ENCODE measurements at regions not wholly inside any gene's neighbourhood (a gene's known extent, or its start where the extent isn't known, plus 50 kb on each side); places are given as distances from the start of the nearest gene placed in this dataset.

DNA sequence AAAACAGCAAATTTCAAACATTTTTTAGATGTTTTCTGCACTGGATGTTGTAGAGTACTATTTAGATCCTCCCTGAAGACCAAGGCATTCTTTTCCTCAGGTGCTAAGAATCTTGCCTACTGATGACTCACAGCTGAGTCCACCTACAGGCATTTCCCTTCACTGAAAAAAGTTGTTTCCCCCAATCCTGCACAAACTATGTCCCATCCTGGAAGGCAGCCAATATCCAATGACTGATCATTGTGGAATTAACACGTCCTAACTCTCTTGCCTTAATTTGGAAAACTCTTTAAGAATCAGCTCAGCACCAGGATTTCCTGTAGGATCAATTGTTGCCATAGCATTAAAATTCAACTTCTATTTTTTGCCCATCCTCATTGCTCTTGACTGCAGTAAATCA is 268.4 kb upstream of the IRAK1BP1 start:
- TF ChIP-seq EZH2 (IDR thresholded peaks at IDR 0.05; ENCODE audit: low read length, missing control alignments) = no peak
- TF ChIP-seq, protein P1, sequence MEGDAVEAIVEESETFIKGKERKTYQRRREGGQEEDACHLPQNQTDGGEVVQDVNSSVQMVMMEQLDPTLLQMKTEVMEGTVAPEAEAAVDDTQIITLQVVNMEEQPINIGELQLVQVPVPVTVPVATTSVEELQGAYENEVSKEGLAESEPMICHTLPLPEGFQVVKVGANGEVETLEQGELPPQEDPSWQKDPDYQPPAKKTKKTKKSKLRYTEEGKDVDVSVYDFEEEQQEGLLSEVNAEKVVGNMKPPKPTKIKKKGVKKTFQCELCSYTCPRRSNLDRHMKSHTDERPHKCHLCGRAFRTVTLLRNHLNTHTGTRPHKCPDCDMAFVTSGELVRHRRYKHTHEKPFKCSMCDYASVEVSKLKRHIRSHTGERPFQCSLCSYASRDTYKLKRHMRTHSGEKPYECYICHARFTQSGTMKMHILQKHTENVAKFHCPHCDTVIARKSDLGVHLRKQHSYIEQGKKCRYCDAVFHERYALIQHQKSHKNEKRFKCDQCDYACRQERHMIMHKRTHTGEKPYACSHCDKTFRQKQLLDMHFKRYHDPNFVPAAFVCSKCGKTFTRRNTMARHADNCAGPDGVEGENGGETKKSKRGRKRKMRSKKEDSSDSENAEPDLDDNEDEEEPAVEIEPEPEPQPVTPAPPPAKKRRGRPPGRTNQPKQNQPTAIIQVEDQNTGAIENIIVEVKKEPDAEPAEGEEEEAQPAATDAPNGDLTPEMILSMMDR (conservative IDR thresholded peaks at IDR 0.05 in 1 of 2, IDR thresholded peaks at IDR 0.05 in 1 of 2; ENCODE audit: low read depth in 1 of 2, low read length in 2 of 2) = no peak
- no peaks in the 10 kb centered on the region for H3K27me3 ChIP-seq (ENCODE audit: control insufficient read depth, insufficient read depth, low read length)
- no peak overlapping the region for H3K4me2 ChIP-seq (ENCODE audit: extremely low read depth, insufficient read depth, low read length)
- H3K9me3 ChIP-seq (ENCODE audit: control insufficient read depth, insufficient read depth, low read depth, low read length) = no peaks in the 10 kb centered on the region
- no peaks in the 10 kb centered on the region for H4K20me1 ChIP-seq (ENCODE audit: control insufficient read depth, extremely low read depth, insufficient read depth, low read length)
- no peaks in the 10 kb centered on the region for H3K36me3 ChIP-seq (ENCODE audit: control insufficient read depth, insufficient read depth, low read length)
- H3K4me3 ChIP-seq (replicated peaks in 1 of 4; ENCODE audit: control extremely low read depth in 1 of 4, insufficient read depth in 1 of 4, low read depth in 3 of 4, low read length in 4 of 4) = no peak overlapping the region
- H3K4me1 ChIP-seq (ENCODE audit: control insufficient read depth, extremely low read depth, insufficient read depth, low read length) = peaks cover 11% of the 10 kb centered on the region
- no peaks in the 10 kb centered on the region for H3K79me2 ChIP-seq (ENCODE audit: control insufficient read depth, insufficient read depth, low read length)
- H3K9ac ChIP-seq (ENCODE audit: insufficient read depth, low read length) = no peak overlapping the region
- peak; percentile 32 to 99 for DNase-seq (ENCODE audit: low read depth in 2 of 2)
- peak overlapping the region; percentile 37 for H3K27ac ChIP-seq (ENCODE audit: insufficient read depth, low read length)
- no peak overlapping the region for H2AFZ ChIP-seq (ENCODE audit: low read length)

DNA sequence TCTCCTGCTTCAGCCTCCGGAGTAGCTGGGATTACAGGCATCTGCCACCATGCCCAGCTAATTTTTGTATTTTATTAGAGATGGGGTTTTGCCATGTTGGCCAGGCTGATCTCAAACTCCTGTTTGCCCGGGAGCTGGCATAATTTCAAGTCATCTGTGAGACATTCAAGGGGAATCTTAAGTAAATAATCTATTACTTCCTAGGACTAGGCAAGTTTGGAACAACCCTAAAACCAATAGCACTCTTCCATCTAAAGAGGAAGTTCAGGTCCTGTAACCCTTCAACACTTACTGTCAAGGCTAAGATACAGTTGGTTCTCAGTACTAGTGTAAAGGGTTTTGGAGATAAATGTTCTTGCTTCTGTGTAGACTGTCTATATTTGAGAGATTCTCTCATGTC is 267.8 kb upstream of the IRAK1BP1 start:
- Histone ChIP-seq H2AFZ (ENCODE audit: low read length) (no peak overlapping the region), H4K20me1 (ENCODE audit: control insufficient read depth, extremely low read depth, insufficient read depth, low read length) (no peaks in the 10 kb centered on the region), H3K79me2 (ENCODE audit: control insufficient read depth, insufficient read depth, low read length) (no peaks in the 10 kb centered on the region), H3K27ac (ENCODE audit: insufficient read depth, low read length) (peak overlapping the region; percentile 37), H3K4me3 (replicated peaks in 1 of 4; ENCODE audit: control extremely low read depth in 1 of 4, insufficient read depth in 1 of 4, low read depth in 3 of 4, low read length in 4 of 4) (no peak overlapping the region), H3K4me1 (ENCODE audit: control insufficient read depth, extremely low read depth, insufficient read depth, low read length) (peaks cover 11% of the 10 kb centered on the region), H3K9me3 (ENCODE audit: control insufficient read depth, insufficient read depth, low read depth, low read length) (no peaks in the 10 kb centered on the region), H3K4me2 (ENCODE audit: extremely low read depth, insufficient read depth, low read length) (no peak overlapping the region), H3K36me3 (ENCODE audit: control insufficient read depth, insufficient read depth, low read length) (no peaks in the 10 kb centered on the region), H3K9ac (ENCODE audit: insufficient read depth, low read length) (no peak overlapping the region), H3K27me3 (ENCODE audit: control insufficient read depth, insufficient read depth, low read length) (no peaks in the 10 kb centered on the region)
- peak in 1 of 2 donors; percentile 35 for DNase-seq (ENCODE audit: low read depth in 2 of 2)
- TF ChIP-seq, protein P1 (conservative IDR thresholded peaks at IDR 0.05 in 1 of 2, IDR thresholded peaks at IDR 0.05 in 1 of 2; ENCODE audit: low read depth in 1 of 2, low read length in 2 of 2) = no peak
- no peak for TF ChIP-seq EZH2 (IDR thresholded peaks at IDR 0.05; ENCODE audit: low read length, missing control alignments)

DNA sequence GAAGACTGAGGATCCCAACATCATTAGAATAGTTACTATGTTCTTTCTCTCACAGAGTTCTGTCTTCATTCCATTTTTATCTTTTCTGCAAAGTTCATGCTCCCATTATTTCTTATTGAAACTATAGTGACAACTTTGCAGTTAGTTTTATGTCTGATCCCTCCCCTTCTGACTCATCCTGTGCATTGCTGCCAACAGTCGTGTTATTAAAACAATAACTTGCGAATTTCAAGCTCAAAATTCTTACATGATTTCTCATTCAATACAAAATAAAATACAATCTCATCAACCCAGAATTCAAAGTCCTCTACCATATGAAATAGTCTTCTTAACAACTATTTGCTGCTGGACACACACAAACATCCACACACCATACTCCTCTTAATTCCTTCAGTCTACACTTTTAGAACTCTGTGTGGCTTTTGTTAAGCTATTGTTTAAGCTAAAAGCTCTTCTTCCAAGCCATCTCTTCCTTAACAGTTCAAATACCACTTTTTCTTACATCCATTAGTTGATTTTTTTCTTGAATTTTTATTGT is 261.4 kb upstream of the IRAK1BP1 start:
- H3K4me2 ChIP-seq (ENCODE audit: extremely low read depth, insufficient read depth, low read length) = peak overlapping the region; percentile 65
- no peaks in the 10 kb centered on the region for H3K9me3 ChIP-seq (ENCODE audit: control insufficient read depth, insufficient read depth, low read depth, low read length)
- no peak overlapping the region for H3K9ac ChIP-seq (ENCODE audit: insufficient read depth, low read length)
- peak overlapping the region in 1 of 4 experiments; percentile 11 for H3K4me3 ChIP-seq (replicated peaks in 1 of 4; ENCODE audit: control extremely low read depth in 1 of 4, insufficient read depth in 1 of 4, low read depth in 3 of 4, low read length in 4 of 4)
- H3K79me2 ChIP-seq (ENCODE audit: control insufficient read depth, insufficient read depth, low read length) = no peaks in the 10 kb centered on the region
- no peak overlapping the region for H2AFZ ChIP-seq (ENCODE audit: low read length)
- no peaks in the 10 kb centered on the region for H3K36me3 ChIP-seq (ENCODE audit: control insufficient read depth, insufficient read depth, low read length)
- DNase-seq (ENCODE audit: low read depth in 2 of 2) = peak; percentile 80 to 90
- H3K27me3 ChIP-seq (ENCODE audit: control insufficient read depth, insufficient read depth, low read length) = no peaks in the 10 kb centered on the region
- no peak overlapping the region for H3K27ac ChIP-seq (ENCODE audit: insufficient read depth, low read length)
- H3K4me1 ChIP-seq (ENCODE audit: control insufficient read depth, extremely low read depth, insufficient read depth, low read length) = peaks cover 14% of the 10 kb centered on the region
- TF ChIP-seq EZH2 (IDR thresholded peaks at IDR 0.05; ENCODE audit: low read length, missing control alignments) = no peak
- TF ChIP-seq, protein P1 (conservative IDR thresholded peaks at IDR 0.05 in 1 of 2, IDR thresholded peaks at IDR 0.05 in 1 of 2; ENCODE audit: low read depth in 1 of 2, low read length in 2 of 2) = no peak
- no peaks in the 10 kb centered on the region for H4K20me1 ChIP-seq (ENCODE audit: control insufficient read depth, extremely low read depth, insufficient read depth, low read length)

All from fibroblast of lung (primary cell).